ENCODE measurements at regions not wholly inside any gene's neighbourhood (a gene's known extent, or its start where the extent isn't known, plus 50 kb on each side); places are given as distances from the start of the nearest gene placed in this dataset.

GRCh38 chr16:79394206-79394605 is 206.3 kb downstream of the MAF start:
- DNase-seq (ENCODE audit: low spot score), result no peak
- Histone ChIP-seq H2AFZ (ENCODE audit: low read length) (no peak overlapping the region), H3K4me3 (ENCODE audit: low read depth, low read length, poor library complexity, severe bottlenecking) (no peak overlapping the region), H3K4me2 (ENCODE audit: low read length) (no peak overlapping the region), H3K27ac (ENCODE audit: low read depth, low read length, poor library complexity, severe bottlenecking) (no peak overlapping the region), H4K20me1 (ENCODE audit: insufficient read depth, low read length) (no peaks in the 10 kb centered on the region), H3K79me2 (ENCODE audit: insufficient read depth, low read depth, low read length) (no peaks in the 10 kb centered on the region), H3K9me3 (ENCODE audit: low read length) (no peaks in the 10 kb centered on the region), H3K36me3 (ENCODE audit: insufficient read depth, low read length) (no peaks in the 10 kb centered on the region), H3K9me2 (ENCODE audit: insufficient read depth, low read length) (no peaks in the 10 kb centered on the region), H3K4me1 (ENCODE audit: insufficient read depth, low read length, poor library complexity, severe bottlenecking) (no peaks in the 10 kb centered on the region)
- intact Hi-C loops (cut with micrococcal nuclease; ENCODE audit: unreplicated experiment), result no loop called here
- ChIA-PET CTCF (ENCODE audit: unreplicated experiment) (no interaction called here), POLR2A (no interaction called here)
- TF ChIP-seq EZH2phosphoT487 (IDR thresholded peaks at IDR 0.05; ENCODE audit: borderline replicate concordance, low read depth, low read length) (no peak), CTCF (conservative IDR thresholded peaks at IDR 0.05; ENCODE audit: low read length) (no peak)
- BruUV-seq (replicated peaks), result no TSS peak

GRCh38 chr16:79393564-79393963 is 207.0 kb downstream of the MAF start:
- Histone ChIP-seq H4K20me1 (ENCODE audit: insufficient read depth, low read length) (no peaks in the 10 kb centered on the region), H3K9me3 (ENCODE audit: low read length) (no peaks in the 10 kb centered on the region), H3K36me3 (ENCODE audit: insufficient read depth, low read length) (no peaks in the 10 kb centered on the region), H3K4me1 (ENCODE audit: insufficient read depth, low read length, poor library complexity, severe bottlenecking) (no peaks in the 10 kb centered on the region), H3K9me2 (ENCODE audit: insufficient read depth, low read length) (no peaks in the 10 kb centered on the region), H3K27ac (ENCODE audit: low read depth, low read length, poor library complexity, severe bottlenecking) (no peak overlapping the region), H2AFZ (ENCODE audit: low read length) (no peak overlapping the region), H3K79me2 (ENCODE audit: insufficient read depth, low read depth, low read length) (no peaks in the 10 kb centered on the region), H3K4me2 (ENCODE audit: low read length) (no peak overlapping the region), H3K4me3 (ENCODE audit: low read depth, low read length, poor library complexity, severe bottlenecking) (no peak overlapping the region)
- TF ChIP-seq CTCF (conservative IDR thresholded peaks at IDR 0.05; ENCODE audit: low read length) (no peak), EZH2phosphoT487 (IDR thresholded peaks at IDR 0.05; ENCODE audit: borderline replicate concordance, low read depth, low read length) (no peak)
- BruUV-seq (replicated peaks), result no TSS peak
- CTCF ChIA-PET (ENCODE audit: unreplicated experiment), result no interaction called here
- intact Hi-C loops (cut with micrococcal nuclease; ENCODE audit: unreplicated experiment), result no loop called here
- no peak for DNase-seq (ENCODE audit: low spot score)
- POLR2A ChIA-PET, result no interaction called here

GRCh38 chr16:79393127-79393526 is 207.4 kb downstream of the MAF start:
- Histone ChIP-seq H3K4me1 (ENCODE audit: insufficient read depth, low read length, poor library complexity, severe bottlenecking) (no peaks in the 10 kb centered on the region), H3K4me2 (ENCODE audit: low read length) (no peak overlapping the region), H3K27ac (ENCODE audit: low read depth, low read length, poor library complexity, severe bottlenecking) (no peak overlapping the region), H3K9me3 (ENCODE audit: low read length) (no peaks in the 10 kb centered on the region), H3K36me3 (ENCODE audit: insufficient read depth, low read length) (no peaks in the 10 kb centered on the region), H4K20me1 (ENCODE audit: insufficient read depth, low read length) (no peaks in the 10 kb centered on the region), H2AFZ (ENCODE audit: low read length) (no peak overlapping the region), H3K9me2 (ENCODE audit: insufficient read depth, low read length) (no peaks in the 10 kb centered on the region), H3K4me3 (ENCODE audit: low read depth, low read length, poor library complexity, severe bottlenecking) (no peak overlapping the region), H3K79me2 (ENCODE audit: insufficient read depth, low read depth, low read length) (no peaks in the 10 kb centered on the region)
- TF ChIP-seq CTCF (conservative IDR thresholded peaks at IDR 0.05; ENCODE audit: low read length), result no peak
- TF ChIP-seq EZH2phosphoT487 (IDR thresholded peaks at IDR 0.05; ENCODE audit: borderline replicate concordance, low read depth, low read length), result no peak
- BruUV-seq (replicated peaks), result no TSS peak
- DNase-seq (ENCODE audit: low spot score), result no peak
- intact Hi-C loops (cut with micrococcal nuclease; ENCODE audit: unreplicated experiment), result no loop called here
- ChIA-PET CTCF (ENCODE audit: unreplicated experiment) (no interaction called here), POLR2A (no interaction called here)
